ENCODE measurements at regions not wholly inside any gene's neighbourhood (a gene's known extent, or its start where the extent isn't known, plus 50 kb on each side); places are given as distances from the start of the nearest gene placed in this dataset.
A peak's percentile ranks its signal among the peaks of the same experiment; 100 is the strongest.

- FAIRE-seq: no peak
- no peak for DNase-seq (ENCODE audit: insufficient read length, low spot score)
Measured at GRCh38 chr9:17019398-17019797, 115.4 kb upstream of the CNTLN start.

GRCh38 chr9:17018540-17019196, 116.2 kb upstream of the CNTLN start:
- no peak for FAIRE-seq
- DNase-seq (ENCODE audit: insufficient read length, low spot score): no peak

GRCh38 chr9:17017931-17018491, 116.8 kb upstream of the CNTLN start:
- FAIRE-seq (no peak), DNase-seq (ENCODE audit: insufficient read length, low spot score) (no peak)

- FAIRE-seq (no peak), DNase-seq (ENCODE audit: insufficient read length, low spot score) (no peak)
Measured at GRCh38 chr9:17013891-17014290, 120.9 kb upstream of the CNTLN start.

- FAIRE-seq (no peak), DNase-seq (ENCODE audit: insufficient read length, low spot score) (no peak)
Measured at GRCh38 chr9:17013010-17013409, 121.8 kb upstream of the CNTLN start.

- DNase-seq (ENCODE audit: insufficient read length, low spot score) (no peak), FAIRE-seq (no peak)
Measured at GRCh38 chr9:17011880-17012279, 123.0 kb upstream of the CNTLN start.

GRCh38 chr9:17009071-17009470, 125.8 kb upstream of the CNTLN start:
- no peak for DNase-seq (ENCODE audit: insufficient read length, low spot score)
- FAIRE-seq: no peak

- DNase-seq (ENCODE audit: insufficient read length, low spot score) (no peak), FAIRE-seq (no peak)
Measured at GRCh38 chr9:17005056-17005823, 129.6 kb upstream of the CNTLN start.

GRCh38 chr9:17004500-17004899, 130.3 kb upstream of the CNTLN start:
- no peak for FAIRE-seq
- peak; percentile 4 for DNase-seq (ENCODE audit: insufficient read length, low spot score)

GRCh38 chr9:17003576-17004240, 131.1 kb upstream of the CNTLN start:
- FAIRE-seq (no peak), DNase-seq (ENCODE audit: insufficient read length, low spot score) (no peak)

- no peak for FAIRE-seq
- no peak for DNase-seq (ENCODE audit: insufficient read length, low spot score)
Measured at GRCh38 chr9:16996901-16997491, 126.5 kb upstream of the BNC2 start.

GRCh38 chr9:16992138-16992537, 121.7 kb upstream of the BNC2 start:
- no peak for FAIRE-seq
- DNase-seq (ENCODE audit: insufficient read length, low spot score): no peak

- no peak for DNase-seq (ENCODE audit: insufficient read length, low spot score)
- no peak for FAIRE-seq
Measured at GRCh38 chr9:16987026-16987425, 116.6 kb upstream of the BNC2 start.

GRCh38 chr9:16986556-16986955, 116.1 kb upstream of the BNC2 start:
- FAIRE-seq (no peak), DNase-seq (ENCODE audit: insufficient read length, low spot score) (no peak)

- FAIRE-seq (no peak), DNase-seq (ENCODE audit: insufficient read length, low spot score) (no peak)
Measured at GRCh38 chr9:16985559-16986348, 115.3 kb upstream of the BNC2 start.

GRCh38 chr9:16982780-16983310, 112.4 kb upstream of the BNC2 start:
- no peak for FAIRE-seq
- DNase-seq (ENCODE audit: insufficient read length, low spot score): no peak

- DNase-seq (ENCODE audit: insufficient read length, low spot score) (no peak), FAIRE-seq (no peak)
Measured at GRCh38 chr9:16976427-16976826, 106.0 kb upstream of the BNC2 start.

GRCh38 chr9:16974436-16974835, 104.0 kb upstream of the BNC2 start:
- DNase-seq (ENCODE audit: insufficient read length, low spot score) (no peak), FAIRE-seq (no peak)

GRCh38 chr9:16970321-16970720, 99.9 kb upstream of the BNC2 start:
- no peak for FAIRE-seq
- no peak for DNase-seq (ENCODE audit: insufficient read length, low spot score)

- FAIRE-seq: no peak
- DNase-seq (ENCODE audit: insufficient read length, low spot score): peak; percentile 54
Measured at GRCh38 chr9:16964228-16964627, 93.8 kb upstream of the BNC2 start.
